GM19035 (cell line): ENCODE measurements at regions not wholly inside any gene's neighbourhood (a gene's known extent, or its start where the extent isn't known, plus 50 kb on each side); places are given as distances from the start of the nearest gene placed in this dataset.
"Not testable (repeated sequence)": the region's sequence is repeated elsewhere in the genome, so short reads cannot be mapped to it uniquely, and the experiment has no call there.

ENCODE experiments used
- ATAC-seq: cut with Tn5 transposase; IDR thresholded peaks from one replicate; pipeline ENCODE4 v1.9.1; 2021; ENCODE audit not compliant: unreplicated experiment

DNA sequence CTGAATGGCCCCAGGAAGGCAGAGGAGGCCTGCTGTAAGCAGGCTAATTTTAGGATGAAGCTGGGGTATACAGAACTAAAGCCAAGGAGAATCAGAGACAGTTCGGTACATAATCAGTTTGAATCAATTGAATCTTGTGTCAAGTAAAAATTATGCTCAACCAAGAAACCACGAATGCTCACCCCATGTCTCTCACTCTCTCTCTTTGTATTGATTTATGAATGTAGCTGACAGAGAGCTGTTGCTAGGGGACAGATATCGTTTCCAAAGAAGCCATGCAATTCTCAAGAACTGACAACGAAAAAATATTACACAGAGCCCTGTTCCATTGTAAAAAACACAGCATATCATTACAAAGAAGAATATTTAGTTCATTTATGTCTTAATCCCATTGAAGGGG is 151.1 kb upstream of the PKP2 start:
- no peak for ATAC-seq

DNA sequence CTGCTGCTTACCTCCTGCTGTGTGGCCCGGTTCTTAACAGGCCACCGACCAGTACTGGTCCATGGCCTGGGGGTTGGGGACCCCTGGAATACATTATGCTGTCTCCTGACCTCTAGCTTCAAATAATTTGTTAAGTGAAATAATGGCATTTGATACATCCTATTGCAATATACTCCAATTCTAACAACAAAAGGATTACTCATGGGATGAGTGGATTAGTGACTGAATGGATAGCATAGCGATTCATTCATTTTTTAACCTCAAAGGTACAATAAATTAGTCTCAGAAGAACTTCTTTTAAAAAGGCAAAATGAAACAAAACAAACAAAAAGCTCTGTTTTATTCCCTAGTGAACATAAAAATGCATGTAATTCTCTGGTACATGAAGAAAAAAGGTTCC is 147.9 kb upstream of the PKP2 start:
- no peak for ATAC-seq

DNA sequence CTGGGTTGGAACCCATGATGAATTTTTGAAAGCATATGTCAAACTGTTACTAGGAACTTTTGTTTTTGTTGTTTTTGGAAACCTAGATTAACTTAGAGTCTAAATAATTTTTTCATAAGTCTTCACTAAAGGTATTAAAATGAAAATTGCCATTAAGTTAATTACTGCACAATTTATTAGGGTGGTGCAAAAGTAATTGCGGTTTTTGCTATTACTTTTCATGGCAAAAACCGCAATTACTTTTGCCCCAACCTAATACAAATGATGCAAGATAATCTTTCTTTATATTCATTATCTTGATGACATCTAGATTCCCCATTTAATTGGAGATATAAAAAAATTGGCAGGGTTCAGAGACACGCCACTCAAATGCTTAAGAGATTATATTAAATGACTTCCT is 145.0 kb upstream of the PKP2 start:
- ATAC-seq: no peak

DNA sequence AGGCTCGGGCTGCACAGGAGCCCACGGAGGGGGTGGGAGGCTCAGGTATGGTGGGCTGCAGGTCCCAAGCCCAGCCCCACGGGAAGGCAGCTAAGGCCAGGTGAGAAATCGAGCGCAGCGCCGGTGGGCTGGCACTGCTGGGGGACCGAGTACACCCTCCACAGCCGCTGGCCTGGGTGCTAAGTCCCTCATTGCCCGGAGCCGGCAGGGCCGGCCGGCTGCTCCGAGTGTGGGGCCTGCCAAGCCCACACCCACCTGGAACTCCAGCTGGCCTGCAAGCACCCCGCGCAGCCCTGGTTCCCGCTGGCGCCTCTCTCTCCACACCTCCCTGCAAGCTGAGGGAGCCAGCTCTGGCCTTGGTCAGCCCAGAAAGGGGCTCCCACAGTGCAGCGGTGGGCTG is 137.4 kb upstream of the PKP2 start:
- ATAC-seq: not testable (repeated sequence)

DNA sequence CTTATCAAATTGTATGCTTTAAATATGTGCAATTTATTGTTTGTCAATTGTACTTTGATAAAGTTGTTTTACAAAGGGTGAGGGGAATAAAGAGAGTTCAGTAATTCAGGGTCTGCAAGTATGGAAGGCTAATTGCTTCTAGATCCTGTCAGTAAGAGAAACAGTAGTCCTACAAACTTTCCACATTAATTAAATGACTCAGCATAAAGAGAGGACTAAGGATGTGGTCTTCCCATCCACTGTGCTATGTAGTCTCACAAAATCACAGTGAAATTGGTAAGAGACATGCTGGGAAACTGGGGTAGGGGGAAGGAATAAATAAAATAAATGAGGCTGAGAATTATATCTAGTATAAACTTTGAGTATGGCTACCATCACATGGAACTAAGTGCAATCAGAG is 130.2 kb upstream of the PKP2 start:
- no peak for ATAC-seq

DNA sequence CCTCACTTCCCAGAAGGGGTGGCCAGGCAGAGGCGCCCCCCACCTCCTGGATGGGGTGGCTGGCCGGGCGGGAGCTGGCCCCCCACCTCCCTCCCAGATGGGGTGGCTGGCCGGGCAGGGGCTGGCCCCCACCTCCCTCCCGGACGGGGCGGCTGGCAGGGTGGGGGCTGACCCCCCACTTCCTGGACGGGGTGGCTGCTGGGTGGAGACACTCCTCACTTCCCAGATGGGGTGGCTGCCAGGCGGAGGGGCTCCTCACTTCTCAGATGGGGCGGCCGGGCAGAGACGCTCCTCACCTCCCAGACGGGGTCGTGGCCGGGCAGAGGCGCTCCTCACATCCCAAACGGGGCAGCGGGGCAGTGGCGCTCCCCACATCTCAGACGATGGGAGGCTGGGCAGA is 126.1 kb upstream of the PKP2 start:
- not testable (repeated sequence) for ATAC-seq

DNA sequence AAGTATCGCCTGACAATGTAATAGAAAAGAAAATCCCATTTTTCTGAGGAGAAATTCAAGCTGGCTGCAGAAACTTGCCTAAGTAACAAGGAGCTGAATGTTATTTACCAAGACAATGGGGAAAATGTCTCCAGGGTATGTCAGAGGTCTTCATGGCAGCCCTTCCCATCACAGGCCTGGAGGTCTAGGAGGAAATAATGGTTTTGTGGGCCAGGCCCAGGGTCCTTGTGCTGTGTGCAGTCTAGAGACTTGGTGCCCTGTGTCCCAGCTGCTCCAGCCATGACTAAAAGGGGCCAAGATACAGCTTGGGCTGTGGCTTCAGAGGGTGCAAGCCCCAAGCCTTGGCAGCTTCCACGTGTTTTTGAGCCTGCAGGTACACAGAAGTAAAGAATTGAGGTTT is 120.5 kb upstream of the PKP2 start:
- ATAC-seq: not testable (repeated sequence)

DNA sequence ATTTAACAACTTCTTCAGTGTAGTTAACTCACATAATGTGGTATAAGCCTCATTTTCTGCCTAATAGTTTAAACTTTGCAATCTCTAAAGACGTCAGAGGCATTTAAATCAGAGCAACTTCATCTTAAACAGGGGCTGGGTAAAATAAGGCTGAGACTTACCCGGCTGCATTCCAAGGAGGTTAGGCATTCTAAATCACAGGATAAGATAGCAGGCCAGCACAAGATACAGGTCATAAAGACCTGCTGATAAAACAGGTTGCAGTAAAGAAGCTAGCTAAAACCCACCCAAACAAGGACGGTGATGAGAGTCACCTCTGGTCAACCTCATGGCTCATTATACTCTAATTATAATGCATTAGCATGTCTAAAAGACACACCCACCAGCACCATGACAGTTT is 115.6 kb upstream of the PKP2 start:
- ATAC-seq: no peak

DNA sequence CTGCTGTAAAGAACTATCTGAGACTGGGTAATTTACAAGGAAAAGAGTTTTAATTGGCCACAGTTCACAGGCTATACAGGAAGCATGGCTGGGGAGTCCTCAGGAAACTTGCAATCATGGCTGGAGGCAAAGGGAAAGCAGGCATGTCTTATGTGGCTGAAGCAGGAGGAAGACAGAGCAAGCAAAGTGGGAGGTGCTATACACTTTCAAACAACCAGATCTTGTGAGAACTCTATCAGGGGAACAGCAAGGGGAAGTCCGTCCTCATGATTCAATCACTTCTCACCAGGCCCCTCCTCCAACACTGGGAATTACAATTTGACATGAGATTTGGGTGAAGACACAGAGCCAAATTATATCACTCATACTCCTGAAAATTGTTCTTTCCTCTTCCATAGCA is 109.5 kb upstream of the PKP2 start:
- ATAC-seq: no peak

DNA sequence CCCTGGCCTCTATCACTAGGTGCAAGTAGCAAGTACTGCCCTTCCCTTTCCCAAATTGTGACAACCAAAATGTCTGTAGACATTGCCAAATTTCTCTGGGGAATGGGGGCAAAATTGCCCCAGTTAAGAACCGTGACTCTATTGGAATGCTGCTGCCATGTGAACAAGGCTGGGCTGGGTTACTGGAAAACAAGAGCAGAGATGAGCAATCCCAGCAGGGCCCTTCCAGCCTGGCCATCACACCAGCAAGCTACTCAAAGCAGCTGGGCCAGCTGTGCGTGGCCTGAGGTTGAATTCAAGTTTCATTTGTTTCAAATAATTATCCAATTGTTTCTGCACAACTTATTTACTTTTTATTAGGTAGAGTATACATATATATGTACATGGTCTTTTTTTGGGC is 103.4 kb upstream of the PKP2 start:
- ATAC-seq: no peak

DNA sequence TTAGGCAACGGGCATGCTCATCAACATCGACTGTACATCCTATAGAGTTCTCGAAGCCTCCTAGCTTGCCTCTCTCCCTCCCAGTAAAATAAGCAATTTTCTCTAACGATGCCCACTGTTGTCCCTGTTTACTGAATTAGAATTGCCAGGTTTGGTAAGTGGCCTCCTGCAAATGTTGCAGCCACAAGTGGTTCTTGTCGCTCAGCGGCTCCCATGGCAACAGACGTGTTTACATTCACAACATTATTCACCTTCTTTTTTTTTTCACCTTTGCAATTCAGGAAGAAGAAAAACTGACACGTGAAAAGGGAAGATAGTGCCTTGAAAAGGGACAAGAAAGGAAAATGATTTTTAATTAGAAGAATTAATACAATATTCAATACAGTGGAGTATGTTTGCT is 100.9 kb upstream of the PKP2 start:
- no peak for ATAC-seq

DNA sequence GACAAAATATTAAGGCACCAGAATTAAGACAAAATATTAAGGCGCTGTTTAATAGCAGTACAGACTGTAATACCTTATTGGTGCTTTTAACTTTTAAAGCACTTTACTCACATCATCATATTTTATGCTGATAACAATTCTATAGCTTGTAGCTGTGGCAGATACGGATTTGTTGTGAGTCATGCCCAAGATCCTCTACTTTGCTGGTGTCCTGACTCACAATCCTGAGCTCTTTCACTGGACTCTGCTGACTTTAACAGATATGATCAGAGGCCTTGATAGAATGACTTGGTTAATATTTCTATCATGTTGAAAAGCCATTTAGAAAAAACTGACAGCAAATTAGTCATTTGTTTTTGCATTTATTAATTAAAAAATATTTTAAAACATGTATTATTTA is 99.0 kb upstream of the PKP2 start:
- no peak for ATAC-seq

DNA sequence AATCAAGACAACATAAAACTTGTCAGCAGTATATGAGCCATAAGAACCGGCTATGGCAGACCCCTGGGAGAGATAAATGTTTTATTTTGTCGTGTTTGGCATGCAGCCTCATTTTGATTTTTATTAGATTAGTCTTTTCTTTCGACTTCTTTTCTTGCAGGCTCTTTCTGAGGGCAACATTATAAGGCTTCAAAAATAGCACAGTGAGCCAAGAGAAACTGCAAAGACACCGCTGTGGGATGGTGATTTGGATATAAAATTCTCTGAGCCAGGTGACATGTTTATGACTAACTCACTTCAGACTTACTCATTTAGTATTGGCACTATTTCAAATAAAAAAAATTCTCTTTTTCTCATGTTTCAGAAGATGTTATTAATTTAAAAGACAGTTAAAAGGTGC is 96.8 kb upstream of the PKP2 start:
- ATAC-seq: no peak

DNA sequence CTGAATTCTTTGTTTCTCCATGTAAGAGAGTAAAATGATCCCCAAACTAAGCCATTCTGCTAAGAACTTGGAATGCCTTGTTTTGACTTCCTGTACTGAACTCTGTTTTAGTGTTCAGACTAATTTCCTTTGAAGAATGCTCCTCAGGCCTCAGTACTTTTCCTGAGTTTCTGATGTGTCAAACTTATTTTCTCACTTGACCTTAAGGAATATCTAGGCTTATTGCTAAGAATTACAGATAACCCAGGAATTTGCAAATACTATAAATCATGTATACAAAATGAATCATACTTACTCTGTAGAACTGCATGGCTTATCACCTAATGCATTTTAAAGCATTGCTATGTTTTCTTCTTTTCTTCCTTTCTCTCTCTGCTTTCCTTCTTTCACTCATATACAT is 93.1 kb upstream of the PKP2 start:
- ATAC-seq: no peak

DNA sequence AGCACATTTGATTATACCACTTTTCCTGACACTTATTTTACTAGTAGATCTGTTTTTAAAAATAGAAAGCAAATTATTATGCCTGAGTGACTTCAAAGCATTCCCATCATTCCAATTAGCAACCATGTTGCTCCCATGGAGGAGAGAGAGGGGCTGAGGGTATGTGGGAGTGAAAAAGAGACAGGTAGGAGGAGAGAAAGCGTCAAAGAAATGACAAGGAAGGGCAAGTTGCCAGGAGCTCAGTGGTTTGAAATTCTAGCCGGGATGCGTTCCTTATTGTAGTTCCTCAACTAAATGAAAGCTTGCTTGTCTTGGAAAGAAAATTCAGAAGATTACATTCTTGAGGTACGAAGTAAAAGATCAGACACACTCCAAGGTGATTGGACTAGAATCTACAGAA is 92.4 kb upstream of the PKP2 start:
- ATAC-seq: no peak

DNA sequence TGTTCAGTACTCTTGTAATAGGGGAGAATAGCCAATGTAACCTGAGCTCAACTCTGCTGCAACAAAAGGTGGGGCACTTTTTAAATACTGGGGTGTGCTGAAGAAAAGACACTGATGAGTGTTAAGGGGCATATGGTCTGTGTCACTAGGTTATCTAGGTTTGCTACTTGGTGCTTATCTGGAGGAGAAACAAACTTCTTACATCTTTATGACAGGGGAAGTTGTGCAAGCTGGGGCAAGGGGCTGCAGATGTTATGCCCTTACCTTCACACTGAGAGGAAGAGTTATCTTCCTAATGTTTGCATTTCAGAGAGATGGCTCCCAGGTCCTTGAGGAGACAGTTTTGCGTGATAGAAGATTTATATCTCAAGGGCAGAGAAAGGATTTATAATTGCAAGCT is 90.9 kb upstream of the PKP2 start:
- no peak for ATAC-seq

DNA sequence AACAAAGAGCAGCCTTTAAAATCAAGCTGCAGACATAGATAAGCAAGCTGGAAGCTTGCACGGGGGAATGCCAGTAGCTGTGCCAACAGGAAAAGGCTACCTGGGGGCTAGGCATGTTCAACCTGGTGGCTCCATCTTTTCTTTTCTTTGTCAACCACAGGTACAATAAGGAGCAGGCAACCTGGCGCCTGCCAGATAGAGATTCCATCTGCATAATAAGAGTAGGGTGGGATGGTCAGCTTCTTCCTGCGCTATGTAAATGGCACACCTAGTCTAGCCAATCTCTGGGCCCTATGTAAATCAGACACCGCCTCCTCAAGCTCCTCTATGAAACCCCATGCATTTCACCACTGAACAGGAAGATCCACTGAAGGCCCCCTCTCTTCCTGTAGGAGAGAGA is 87.4 kb upstream of the PKP2 start:
- no peak for ATAC-seq

DNA sequence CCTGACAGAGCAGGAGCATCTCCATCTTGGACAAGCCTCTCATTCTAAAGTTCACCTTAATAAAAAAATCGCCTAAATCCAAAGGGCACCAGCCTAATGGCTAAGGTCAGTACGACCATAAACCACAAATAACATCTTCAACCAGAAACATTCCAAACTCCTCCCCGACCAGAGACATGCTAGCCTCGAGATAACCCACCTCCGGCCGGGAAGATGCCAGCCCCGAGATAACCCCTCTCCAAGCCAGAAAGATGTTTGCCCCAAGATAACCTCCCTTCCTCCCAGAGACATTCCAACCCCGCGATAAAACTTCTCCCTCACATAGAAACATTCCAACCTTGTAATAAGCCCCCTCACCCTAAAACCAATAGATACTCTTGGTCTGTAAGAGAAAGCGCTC is 86.8 kb upstream of the PKP2 start:
- ATAC-seq: no peak

DNA sequence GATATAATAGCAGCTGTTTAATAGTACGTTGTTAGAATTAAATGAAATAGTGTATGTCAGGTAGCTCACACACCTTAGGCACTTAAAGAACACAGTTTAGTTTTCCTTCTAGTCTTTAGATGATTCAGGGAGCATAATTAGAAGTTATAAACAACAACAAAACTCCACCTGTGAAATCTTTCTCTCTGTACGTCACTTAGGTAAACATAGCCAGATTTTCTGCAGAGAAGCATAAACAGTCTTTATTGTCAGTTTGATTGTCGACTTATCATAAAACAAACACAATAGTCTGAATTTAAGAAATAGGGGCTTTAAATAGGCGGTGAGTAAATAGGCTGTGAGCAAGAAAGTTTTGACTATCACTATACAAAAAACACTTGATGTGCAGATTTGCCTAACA is 84.6 kb upstream of the PKP2 start:
- no peak for ATAC-seq

DNA sequence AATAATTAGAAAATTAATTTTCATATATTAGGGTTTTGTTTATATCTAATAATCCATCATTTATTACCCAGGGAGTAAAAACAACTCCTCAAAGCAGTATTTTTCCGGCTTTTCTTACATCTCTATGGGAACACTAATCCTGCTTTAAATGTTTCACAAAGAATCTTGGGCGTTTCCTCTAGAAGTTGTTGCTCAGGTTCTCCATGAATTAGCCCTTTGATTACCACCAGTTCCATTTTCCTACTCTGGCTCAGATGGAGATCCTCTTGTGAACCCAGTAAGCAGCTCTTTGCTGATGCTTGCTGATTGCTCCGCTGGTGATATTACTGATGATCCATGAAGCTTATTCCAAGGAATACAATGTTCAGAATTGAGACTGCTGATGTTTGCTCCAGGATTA is 78.5 kb upstream of the PKP2 start:
- no peak for ATAC-seq

DNA sequence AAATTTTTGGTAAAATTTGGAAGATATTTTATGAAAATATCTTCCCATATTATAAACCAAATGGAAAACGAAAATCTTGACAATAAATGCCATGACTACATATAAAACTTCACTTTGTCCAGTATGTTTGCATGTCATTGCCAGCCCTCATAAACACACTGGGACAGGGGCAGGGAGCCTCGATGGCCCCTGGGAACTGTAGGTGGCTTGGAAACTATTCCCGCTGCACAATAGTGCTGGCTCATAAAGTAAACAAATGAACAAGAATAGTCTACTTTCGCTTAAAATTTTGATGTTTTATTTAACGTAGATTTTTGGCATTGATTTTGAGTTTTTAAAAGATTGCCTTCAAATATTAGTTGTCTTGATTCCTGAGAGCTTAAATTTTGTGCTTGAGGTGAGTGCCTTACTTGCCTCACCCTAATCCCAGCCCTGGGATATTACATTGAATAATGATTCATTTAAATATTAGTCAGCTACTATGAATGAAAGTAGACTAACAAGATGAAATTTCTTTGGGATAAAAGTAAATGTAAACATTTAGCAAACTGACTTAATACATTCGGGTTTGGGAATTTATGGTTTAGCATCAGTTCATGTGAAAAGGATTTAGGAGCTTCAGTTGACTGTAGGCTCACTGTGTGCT is 74.0 kb upstream of the PKP2 start:
- ATAC-seq: no peak

DNA sequence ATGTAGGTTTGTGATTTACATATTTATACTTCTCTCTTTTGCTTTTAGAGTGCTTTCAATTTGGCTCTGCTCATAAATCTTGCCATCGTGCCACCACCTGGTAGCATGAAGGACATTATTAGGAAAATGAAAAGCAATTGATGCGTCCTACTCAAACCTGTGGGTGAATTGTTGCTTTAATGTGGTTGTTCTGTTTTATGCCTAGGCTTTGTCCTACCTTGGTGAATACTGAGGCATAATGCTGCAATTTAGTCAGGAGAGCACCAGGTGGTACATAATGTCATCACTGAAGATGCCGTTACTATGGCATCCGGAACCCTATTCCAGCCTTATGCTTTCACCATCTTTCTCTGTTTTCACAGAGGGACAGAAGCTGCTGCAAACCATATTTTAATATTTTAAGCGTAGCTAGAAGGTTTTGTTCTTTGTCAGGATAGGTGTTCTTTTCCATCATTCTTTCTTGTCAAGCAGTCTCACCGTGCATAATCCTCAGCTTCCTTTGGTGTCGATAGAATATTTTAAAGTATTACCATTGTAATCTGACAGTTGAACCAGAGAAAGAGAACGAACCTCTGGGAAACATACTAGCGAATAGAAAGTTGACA is 68.5 kb upstream of the PKP2 start:
- no peak for ATAC-seq

DNA sequence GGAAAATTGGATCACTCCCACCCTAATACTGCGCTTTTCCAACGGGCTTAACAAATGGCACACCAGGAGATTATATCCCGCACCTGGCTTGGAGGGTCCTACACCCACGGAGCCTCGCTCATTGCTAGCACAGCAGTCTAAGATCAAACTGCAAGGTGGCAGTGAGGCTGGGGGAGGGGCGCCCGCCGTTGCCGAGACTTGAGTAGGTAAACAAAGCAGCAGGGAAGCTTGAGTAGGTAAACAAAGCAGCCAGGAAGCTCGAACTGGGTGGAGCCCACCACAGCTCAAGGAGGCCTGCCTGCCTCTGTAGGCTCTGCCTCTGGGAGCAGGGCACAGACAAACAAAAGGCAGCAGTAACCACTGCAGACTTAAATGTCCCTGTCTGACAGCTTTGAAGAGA is 59.8 kb upstream of the PKP2 start:
- not testable (repeated sequence) for ATAC-seq
